SK-N-SH treated with all-trans-retinoic acid at 6 μM for 48 hours (cell line): ENCODE measurements at regions not wholly inside any gene's neighbourhood (a gene's known extent, or its start where the extent isn't known, plus 50 kb on each side); places are given as distances from the start of the nearest gene placed in this dataset.

Experiments used
- ZFP3 ChIP-seq: fragments of 250-450 bp; sonication (Bioruptor Pico); IDR thresholded peaks from 2 replicates; pipeline ENCODE4 v1.5.0; 2020; ENCODE audit warnings: mild to moderate bottlenecking, moderate library complexity
- ZNF565 ChIP-seq: fragments of 450-650 bp; formaldehyde crosslinking; conservative IDR thresholded peaks from 2 replicates; pipeline ENCODE4 v1.5.0; 2020; ENCODE audit warnings: low read depth, mild to moderate bottlenecking, moderate library complexity

DNA sequence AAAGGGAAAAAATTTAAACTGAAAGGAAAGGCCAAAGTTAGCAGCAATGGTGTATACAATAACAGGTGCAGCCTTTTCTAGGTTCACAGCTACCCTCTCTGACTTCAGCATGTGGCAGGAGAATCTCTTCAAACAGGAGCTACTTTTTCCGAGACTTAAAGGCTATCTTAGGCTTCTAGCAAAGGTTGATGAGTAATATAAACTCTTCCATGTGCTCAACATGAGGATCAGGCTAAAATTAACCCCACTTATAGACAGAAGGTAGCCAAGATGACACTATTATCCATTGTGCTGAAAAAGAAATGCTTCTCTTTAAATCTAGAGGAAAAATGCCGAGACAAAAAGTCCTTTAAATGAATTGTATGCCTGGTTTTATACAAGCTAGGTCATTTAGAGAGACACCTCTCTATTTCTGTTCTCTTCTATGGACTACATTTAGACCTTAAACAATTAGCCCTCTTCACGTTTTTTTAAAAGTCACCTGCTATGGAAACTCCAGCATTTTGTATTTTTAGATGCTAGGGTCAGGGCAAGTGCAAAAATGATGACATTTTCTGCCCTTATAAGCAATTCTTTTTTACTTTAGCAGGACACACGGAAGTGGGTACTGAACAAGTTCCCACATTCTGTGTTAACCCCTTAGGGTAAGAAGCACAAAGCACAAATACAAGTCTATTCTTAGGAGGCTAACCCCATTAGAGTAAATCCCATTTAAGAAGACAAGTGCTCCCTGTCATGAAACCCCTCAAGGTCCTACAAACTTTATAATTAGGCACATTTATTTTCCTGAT, 216.8 kb upstream of the CITED2 start:
- TF ChIP-seq ZFP3 (CRISPR knock-in tag) (no peak), ZNF565 (CRISPR knock-in tag) (no peak)
